Body of pancreas (tissue), 4 donors: ENCODE measurements at regions not wholly inside any gene's neighbourhood (a gene's known extent, or its start where the extent isn't known, plus 50 kb on each side); places are given as distances from the start of the nearest gene placed in this dataset.

Source experiments
- POLR2A ChIP-seq, 3 donors: fragments of 450-650 bp; IDR thresholded peaks; one replicate each; pipeline ENCODE4 v1.6.1; 2016; ENCODE audit warnings: antibody characterized with exemption in 3 of 3, mild to moderate bottlenecking in 2 of 3
- TF ChIP-seq, protein P1 (sequence below), 7 experiments: fragments of 450-650 bp in 4 of 7; fragments of 200-600 bp in 3 of 7; sonication (generic) in 3 of 7; IDR thresholded peaks; one replicate each; pipeline ENCODE4 v1.5.1; 2016 to 2019; ENCODE audit warnings: antibody characterized with exemption in 7 of 7

DNA sequence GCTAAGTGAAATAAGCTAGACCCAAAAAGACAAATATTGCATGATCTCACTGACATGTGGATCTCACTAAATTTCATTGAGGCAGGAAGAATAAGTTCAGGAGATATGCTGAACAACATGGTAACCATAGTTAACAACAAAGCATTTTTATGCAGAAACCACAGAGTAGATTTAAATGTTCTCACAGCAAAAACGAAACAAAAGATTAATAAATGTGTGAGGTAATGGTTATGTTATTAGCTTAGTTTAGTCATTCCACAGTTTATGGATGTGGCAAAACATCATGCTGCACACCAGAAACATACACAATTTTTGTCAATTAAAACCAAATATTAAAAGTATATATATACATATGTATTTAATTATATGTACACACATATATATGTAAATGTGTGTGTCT is 765.8 kb downstream of the SLITRK5 start:
- TF ChIP-seq, protein P1, sequence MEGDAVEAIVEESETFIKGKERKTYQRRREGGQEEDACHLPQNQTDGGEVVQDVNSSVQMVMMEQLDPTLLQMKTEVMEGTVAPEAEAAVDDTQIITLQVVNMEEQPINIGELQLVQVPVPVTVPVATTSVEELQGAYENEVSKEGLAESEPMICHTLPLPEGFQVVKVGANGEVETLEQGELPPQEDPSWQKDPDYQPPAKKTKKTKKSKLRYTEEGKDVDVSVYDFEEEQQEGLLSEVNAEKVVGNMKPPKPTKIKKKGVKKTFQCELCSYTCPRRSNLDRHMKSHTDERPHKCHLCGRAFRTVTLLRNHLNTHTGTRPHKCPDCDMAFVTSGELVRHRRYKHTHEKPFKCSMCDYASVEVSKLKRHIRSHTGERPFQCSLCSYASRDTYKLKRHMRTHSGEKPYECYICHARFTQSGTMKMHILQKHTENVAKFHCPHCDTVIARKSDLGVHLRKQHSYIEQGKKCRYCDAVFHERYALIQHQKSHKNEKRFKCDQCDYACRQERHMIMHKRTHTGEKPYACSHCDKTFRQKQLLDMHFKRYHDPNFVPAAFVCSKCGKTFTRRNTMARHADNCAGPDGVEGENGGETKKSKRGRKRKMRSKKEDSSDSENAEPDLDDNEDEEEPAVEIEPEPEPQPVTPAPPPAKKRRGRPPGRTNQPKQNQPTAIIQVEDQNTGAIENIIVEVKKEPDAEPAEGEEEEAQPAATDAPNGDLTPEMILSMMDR (IDR thresholded peaks at IDR 0.05), result no peak
- TF ChIP-seq POLR2A (IDR thresholded peaks at IDR 0.05), result no peak
